HG03159 (cell line): ENCODE measurements at regions not wholly inside any gene's neighbourhood (a gene's known extent, or its start where the extent isn't known, plus 50 kb on each side); places are given as distances from the start of the nearest gene placed in this dataset.

Source experiments
- ATAC-seq: cut with Tn5 transposase; IDR thresholded peaks from one replicate; pipeline ENCODE4 v1.9.1; 2021; ENCODE audit warnings: mild to moderate bottlenecking, moderate library complexity; ENCODE audit not compliant: unreplicated experiment

GRCh38 chr5:2608391-2608790 is 143.1 kb downstream of the IRX2 start:
- no peak for ATAC-seq

DNA sequence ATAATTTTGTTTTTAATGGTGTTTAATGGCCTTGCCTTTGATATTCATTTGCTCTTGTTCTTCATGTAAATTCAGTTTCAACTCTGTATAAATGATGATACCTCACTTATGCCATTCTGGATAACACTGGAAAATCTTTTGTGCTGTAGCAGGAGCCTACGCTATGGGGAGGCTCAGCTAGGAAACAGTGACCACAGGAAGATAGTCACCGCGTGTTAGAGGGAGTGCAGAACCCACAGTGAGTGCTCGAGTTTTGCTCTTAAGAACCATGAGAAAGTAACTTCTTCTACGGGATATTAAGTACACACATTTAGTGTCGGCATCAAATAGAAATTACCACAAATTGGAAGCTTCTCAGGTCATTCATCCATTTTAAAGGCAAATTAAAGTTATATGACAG is 143.9 kb downstream of the IRX2 start:
- ATAC-seq: no peak

DNA sequence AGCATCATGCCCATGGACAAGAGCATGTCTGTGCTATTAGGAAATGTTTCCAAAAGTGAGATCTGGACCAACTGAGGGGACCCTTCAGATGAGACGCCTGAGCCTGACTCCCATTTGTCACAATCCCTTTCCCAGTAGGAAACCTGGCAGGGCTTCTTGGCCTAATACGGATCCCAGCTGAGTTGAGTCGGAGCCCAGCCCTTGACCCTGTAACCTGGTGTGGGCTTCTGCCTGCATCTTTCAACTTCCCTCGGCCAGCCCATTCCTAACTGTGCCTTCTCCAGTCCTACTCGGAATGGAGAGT is 148.3 kb downstream of the IRX2 start:
- no peak for ATAC-seq

- no peak for ATAC-seq
Measured at GRCh38 chr5:2602451-2603271, 148.8 kb downstream of the IRX2 start.

GRCh38 chr5:2598503-2598902 is 153.0 kb downstream of the IRX2 start:
- ATAC-seq: no peak

DNA sequence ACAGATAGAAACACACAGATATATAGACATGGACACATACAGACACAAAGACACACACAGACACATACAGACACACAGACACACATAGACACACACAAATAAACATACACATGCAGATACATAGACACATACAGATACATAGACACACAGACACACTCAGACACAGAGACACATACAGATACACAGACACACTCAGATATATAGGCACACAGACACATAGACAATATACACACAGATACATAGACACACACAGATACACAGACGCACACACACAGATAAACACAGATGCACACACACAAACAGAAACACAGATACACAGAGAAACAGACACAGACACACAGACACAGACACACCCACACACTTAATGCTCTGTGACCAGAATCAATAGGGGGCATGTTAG is 156.8 kb downstream of the IRX2 start:
- no peak for ATAC-seq

DNA sequence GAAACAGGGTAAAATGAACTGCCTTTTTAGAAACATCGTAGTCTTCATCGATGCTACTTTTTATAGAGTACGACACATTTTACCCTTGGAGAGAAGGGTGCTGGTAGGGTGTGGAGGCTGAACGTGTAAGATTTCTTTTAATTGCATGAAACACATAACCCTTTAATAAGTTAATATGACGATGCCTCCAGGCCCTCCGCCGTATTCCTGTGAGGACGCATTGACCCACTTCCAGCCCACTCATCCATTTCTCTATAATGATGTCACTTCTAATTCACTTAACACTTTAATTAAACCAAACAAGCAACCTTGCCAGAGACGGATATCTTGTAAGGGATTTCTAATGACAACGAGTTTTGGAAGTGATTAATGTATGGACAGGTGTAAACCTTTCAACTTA is 158.7 kb downstream of the IRX2 start:
- no peak for ATAC-seq

- no peak for ATAC-seq
Measured at GRCh38 chr5:2591777-2592453, 159.6 kb downstream of the IRX2 start.

- no peak for ATAC-seq
Measured at GRCh38 chr5:2588850-2589501, 162.5 kb downstream of the IRX2 start.

DNA sequence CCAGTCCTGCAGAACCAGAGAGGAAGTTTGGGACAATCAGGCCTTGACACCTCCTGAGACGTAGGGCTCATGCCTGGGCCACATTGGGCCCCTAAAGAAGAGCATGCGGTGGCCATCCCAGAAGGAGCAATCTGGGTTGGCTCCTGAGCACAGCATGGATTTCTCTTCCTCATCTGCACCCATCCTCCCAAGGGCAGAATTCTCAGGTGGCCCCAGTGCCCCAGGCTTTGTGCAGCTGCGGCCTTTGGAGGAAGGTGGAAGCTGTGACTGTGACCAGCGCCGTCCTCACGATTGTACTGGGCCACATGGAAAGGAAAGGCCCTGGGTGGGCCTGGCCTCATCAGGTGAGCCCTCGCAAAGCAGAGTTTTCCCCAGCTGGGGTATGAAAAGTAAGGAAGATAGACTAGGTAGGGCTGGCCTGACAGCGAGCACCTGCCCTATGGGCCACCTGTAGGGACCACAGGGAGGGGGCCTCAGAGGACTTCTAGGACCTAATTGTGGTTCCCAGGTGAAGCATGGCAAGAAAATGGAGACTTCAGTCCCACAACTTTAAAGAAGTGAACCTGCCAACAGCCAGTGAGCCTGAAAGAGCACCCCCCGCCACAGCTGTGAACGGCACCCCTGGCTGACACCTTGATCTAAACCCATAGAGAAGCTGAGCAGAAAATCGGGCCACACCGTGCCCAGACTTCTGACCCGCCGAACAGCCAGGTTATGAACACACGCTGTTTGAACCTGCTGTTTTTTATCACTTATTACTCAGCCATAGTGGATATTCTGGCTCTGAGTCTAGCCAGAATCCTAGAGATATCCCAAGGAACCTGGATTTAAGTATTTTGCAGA is 164.1 kb downstream of the IRX2 start:
- ATAC-seq: no peak

DNA sequence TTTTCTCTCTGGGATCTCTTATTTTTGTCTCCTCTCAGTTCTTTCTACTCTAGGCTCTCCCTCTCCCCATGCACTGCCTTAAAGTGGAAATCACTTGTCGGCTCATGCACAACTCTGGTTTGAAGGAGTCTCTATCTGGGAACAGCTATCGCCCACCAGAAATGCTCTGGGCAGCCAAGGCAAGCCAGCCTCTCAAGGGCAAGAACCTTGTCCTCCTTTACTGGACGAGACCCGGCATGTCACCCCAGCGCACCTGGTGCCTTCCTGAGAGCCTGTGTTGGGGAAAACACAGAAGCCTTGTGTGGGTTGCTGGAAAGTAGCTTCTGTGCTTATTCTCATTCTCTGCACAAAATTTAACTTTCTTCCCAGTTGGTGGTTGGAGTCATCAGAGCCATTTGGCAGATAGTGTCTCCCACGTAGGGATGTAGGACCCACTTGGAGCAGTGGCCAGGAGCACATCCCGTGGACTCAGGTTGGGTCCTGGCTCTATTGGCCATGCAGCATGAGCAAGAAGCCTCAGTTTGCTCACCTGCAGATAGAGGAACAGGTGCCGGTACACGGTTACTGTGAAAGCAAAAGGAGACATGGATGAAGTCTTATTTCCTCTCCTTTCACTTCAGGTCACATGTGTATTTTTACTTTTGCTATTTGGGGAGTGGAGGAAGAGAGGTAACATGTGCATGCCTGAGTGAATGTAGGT is 165.3 kb downstream of the IRX2 start:
- ATAC-seq: no peak

DNA sequence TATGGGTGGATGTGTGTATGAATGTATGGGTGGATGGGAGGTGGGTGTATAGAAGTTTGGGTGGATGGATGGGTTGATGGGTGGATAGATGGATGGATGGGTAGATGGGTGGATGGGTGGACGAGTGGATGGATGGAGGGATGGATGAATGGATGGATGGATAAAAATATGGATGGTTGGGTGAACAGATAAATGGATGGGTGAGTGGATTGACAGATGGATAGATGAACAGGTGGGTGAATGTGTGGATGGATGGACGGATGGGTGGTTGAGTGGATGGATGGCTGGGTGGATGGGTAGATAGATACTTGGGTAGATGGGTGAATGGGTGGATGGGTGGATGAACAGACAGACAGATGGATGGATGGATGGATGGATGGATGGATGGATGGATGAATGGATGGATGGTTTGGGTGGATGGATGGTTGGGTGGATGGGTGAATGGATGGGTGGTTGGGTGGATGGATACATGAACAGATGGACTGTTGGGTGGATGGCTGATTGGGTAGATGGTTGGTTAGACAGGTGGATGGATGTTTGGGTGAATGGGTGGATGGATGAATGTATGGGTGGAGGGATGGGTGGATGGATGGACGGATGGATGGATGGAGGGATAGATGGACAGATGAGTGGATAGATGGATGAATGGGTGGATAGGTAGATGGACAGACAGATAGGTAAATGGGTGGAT is 166.8 kb downstream of the IRX2 start:
- ATAC-seq: no peak

- ATAC-seq: no peak
Measured at GRCh38 chr5:2582507-2582906, 169.0 kb downstream of the IRX2 start.

DNA sequence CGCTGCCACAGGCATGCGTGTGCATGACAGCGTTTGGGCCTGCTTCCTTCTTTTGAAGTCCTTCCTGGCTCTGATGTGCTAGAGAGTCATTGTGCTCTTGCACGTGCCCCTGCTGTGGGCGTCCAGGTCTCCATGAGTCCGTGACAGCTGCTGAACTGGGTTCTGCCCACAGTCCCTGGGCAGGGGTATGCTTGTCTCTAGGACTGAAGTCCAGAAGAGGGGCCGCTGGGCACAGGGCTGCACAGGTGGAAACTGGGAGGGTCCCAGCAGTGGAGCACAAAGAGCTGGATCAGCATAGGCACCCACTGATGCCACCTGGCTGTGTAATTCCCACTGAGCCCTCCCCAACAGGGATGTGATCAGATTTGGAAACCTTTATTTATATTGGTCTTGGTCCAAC is 169.4 kb downstream of the IRX2 start:
- no peak for ATAC-seq

- ATAC-seq: no peak
Measured at GRCh38 chr5:2581418-2581817, 170.1 kb downstream of the IRX2 start.

DNA sequence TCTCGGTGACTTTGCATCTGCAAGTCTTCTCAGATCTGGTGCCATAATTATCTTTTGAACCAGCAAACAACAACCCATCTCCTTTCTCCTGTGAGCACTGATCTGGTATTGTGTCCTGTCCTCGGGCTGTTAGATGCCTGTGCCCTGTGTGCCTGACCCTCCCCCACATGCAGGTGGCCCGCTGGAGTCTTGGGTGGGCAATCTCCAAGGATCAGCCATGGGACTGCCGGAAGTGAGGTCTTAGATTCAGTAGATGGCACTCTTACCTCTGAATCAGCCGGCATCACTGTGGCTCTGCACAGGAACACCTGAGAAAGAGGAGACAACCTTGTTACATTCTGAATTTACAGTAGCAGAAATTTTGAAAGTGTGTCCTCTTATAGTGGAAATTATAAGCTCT is 172.4 kb downstream of the IRX2 start:
- no peak for ATAC-seq

- ATAC-seq: no peak
Measured at GRCh38 chr5:2577312-2578036, 174.0 kb downstream of the IRX2 start.

GRCh38 chr5:2576823-2577222 is 174.7 kb downstream of the IRX2 start:
- ATAC-seq: no peak

DNA sequence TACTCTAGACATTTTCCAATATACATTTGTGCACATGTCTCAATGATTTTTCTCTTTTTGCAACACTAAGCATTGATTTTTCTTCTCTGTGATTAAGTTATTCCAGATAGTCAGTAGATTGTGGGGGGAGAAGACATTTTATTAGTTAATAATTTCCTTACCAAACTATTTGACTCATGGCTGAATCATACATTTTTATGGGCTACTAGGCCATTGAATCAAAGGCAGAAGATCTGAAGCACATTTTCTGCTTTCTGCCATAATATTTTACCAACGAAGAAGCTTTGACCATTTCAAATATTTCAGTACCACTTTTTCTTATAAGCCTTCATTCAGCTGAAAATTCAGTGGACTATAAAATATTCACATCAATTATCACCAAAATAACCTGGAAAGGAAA is 175.6 kb downstream of the IRX2 start:
- ATAC-seq: no peak
